ENCODE measurements at regions not wholly inside any gene's neighbourhood (a gene's known extent, or its start where the extent isn't known, plus 50 kb on each side); places are given as distances from the start of the nearest gene placed in this dataset.

GRCh38 chr7:1336509-1336908 lies 103.8 kb downstream of the UNCX start:
- intact Hi-C loops (cut with micrococcal nuclease; ENCODE audit: unreplicated experiment) = no loop called here
- Mint-ChIP-seq H3K27me3 (ENCODE audit: unreplicated experiment) (peaks cover 96% of the 10 kb centered on the region), H3K27ac (ENCODE audit: unreplicated experiment) (no peak overlapping the region), H3K4me1 (ENCODE audit: low read depth, unreplicated experiment) (no peaks in the 10 kb centered on the region), H3K9me3 (ENCODE audit: low read depth, unreplicated experiment) (peaks cover 6% of the 10 kb centered on the region), H3K4me3 (ENCODE audit: low read depth, unreplicated experiment) (no peak overlapping the region), H3K36me3 (ENCODE audit: insufficient read depth, unreplicated experiment) (no peaks in the 10 kb centered on the region)
- no peak for DNase-seq
- no peak for TF ChIP-seq CTCF (IDR thresholded peaks at IDR 0.05; ENCODE audit: unreplicated experiment)
- BruUV-seq (replicated peaks) = no TSS peak
- CTCF ChIA-PET = interaction anchor here (1.0 kb wide), 1 partner anchor 138 kb away, joined by 4 read pairs; no protein-coding TSS in a partner anchor

GRCh38 chr7:1339611-1340010 lies 106.9 kb downstream of the UNCX start:
- Mint-ChIP-seq H3K4me3 (ENCODE audit: low read depth, unreplicated experiment) (no peak overlapping the region), H3K36me3 (ENCODE audit: insufficient read depth, unreplicated experiment) (no peaks in the 10 kb centered on the region), H3K9me3 (ENCODE audit: low read depth, unreplicated experiment) (peaks cover 6% of the 10 kb centered on the region), H3K27me3 (ENCODE audit: unreplicated experiment) (peaks cover 96% of the 10 kb centered on the region), H3K27ac (ENCODE audit: unreplicated experiment) (no peak overlapping the region), H3K4me1 (ENCODE audit: low read depth, unreplicated experiment) (no peaks in the 10 kb centered on the region)
- no TSS peak for BruUV-seq (replicated peaks)
- no peak for TF ChIP-seq CTCF (IDR thresholded peaks at IDR 0.05; ENCODE audit: unreplicated experiment)
- CTCF ChIA-PET = no interaction called here
- DNase-seq = no peak
- intact Hi-C loops (cut with micrococcal nuclease; ENCODE audit: unreplicated experiment) = no loop called here

- Mint-ChIP-seq H3K9me3 (ENCODE audit: low read depth, unreplicated experiment) (peaks cover 6% of the 10 kb centered on the region), H3K36me3 (ENCODE audit: insufficient read depth, unreplicated experiment) (no peaks in the 10 kb centered on the region), H3K4me3 (ENCODE audit: low read depth, unreplicated experiment) (no peak overlapping the region), H3K27me3 (ENCODE audit: unreplicated experiment) (peaks cover 96% of the 10 kb centered on the region), H3K4me1 (ENCODE audit: low read depth, unreplicated experiment) (no peaks in the 10 kb centered on the region), H3K27ac (ENCODE audit: unreplicated experiment) (no peak overlapping the region)
- no peak for TF ChIP-seq CTCF (IDR thresholded peaks at IDR 0.05; ENCODE audit: unreplicated experiment)
- CTCF ChIA-PET = no interaction called here
- no peak for DNase-seq
- no TSS peak for BruUV-seq (replicated peaks)
- intact Hi-C loops (cut with micrococcal nuclease; ENCODE audit: unreplicated experiment) = no loop called here
Observed at GRCh38 chr7:1340031-1340430, 107.4 kb downstream of the UNCX start.

- CTCF ChIA-PET = interaction anchor here (0.6 to 0.7 kb wide), 2 partner anchors 12 to 450 kb away, joined by 3 to 5 read pairs; no protein-coding TSS in a partner anchor
- Mint-ChIP-seq H3K4me3 (ENCODE audit: low read depth, unreplicated experiment) (no peak overlapping the region), H3K27ac (ENCODE audit: unreplicated experiment) (no peak overlapping the region)
Observed at GRCh38 chr7:1340461-1341360, 108.0 kb downstream of the UNCX start.

More at GRCh38 chr7:1340461-1341360, 108.0 kb downstream of the UNCX start:
- no peak for DNase-seq
- no peaks in the 10 kb centered on the region for H3K4me1 Mint-ChIP-seq (ENCODE audit: low read depth, unreplicated experiment)
- H3K36me3 Mint-ChIP-seq (ENCODE audit: insufficient read depth, unreplicated experiment) = no peaks in the 10 kb centered on the region
- intact Hi-C loops (cut with micrococcal nuclease; ENCODE audit: unreplicated experiment) = no loop called here
- no TSS peak for BruUV-seq (replicated peaks)
- H3K9me3 Mint-ChIP-seq (ENCODE audit: low read depth, unreplicated experiment) = peaks cover 6% of the 10 kb centered on the region
- TF ChIP-seq CTCF (IDR thresholded peaks at IDR 0.05; ENCODE audit: unreplicated experiment) = no peak
- H3K27me3 Mint-ChIP-seq (ENCODE audit: unreplicated experiment) = peaks cover 96% of the 10 kb centered on the region

Measured in Calu3 (cell line).